D721Med (cell line): ENCODE measurements at regions not wholly inside any gene's neighbourhood (a gene's known extent, or its start where the extent isn't known, plus 50 kb on each side); places are given as distances from the start of the nearest gene placed in this dataset.

Source experiments
- DNase-seq: peaks from one replicate; pipeline ENCODE4 v3.0.0; 2011; ENCODE audit warnings: low spot score; ENCODE audit not compliant: insufficient read length
- FAIRE-seq: peaks from 2 replicates; lab custom pipeline; 2011; peaks lifted over from hg19 to GRCh38; lab: Jason Lieb, UNC
- CTCF ChIP-seq: IDR thresholded peaks from 2 replicates; pipeline ENCODE4 v1.5.1; 2012; ENCODE audit warnings: mild to moderate bottlenecking, control low read depth; ENCODE audit not compliant: insufficient read depth; ENCODE audit errors: missing control alignments

GRCh38 chr3:144142151-144142840 lies 170.7 kb downstream of the DIPK2A start:
- DNase-seq (no peak), FAIRE-seq (no peak)
- TF ChIP-seq CTCF: no peak

- FAIRE-seq (no peak), DNase-seq (no peak)
- TF ChIP-seq CTCF: no peak
Observed at GRCh38 chr3:144148356-144148755, 176.7 kb downstream of the DIPK2A start.

- DNase-seq (no peak), FAIRE-seq (no peak)
- no peak for TF ChIP-seq CTCF
Observed at GRCh38 chr3:144151983-144152382, 180.4 kb downstream of the DIPK2A start.

- TF ChIP-seq CTCF: no peak
- FAIRE-seq: no peak
- no peak for DNase-seq
Observed at GRCh38 chr3:144160627-144161026, 189.0 kb downstream of the DIPK2A start.

- no peak for DNase-seq
- TF ChIP-seq CTCF: no peak
- no peak for FAIRE-seq
Observed at GRCh38 chr3:144162042-144162441, 190.4 kb downstream of the DIPK2A start.

GRCh38 chr3:144164352-144164751 lies 192.7 kb downstream of the DIPK2A start:
- no peak for FAIRE-seq
- TF ChIP-seq CTCF: no peak
- no peak for DNase-seq

GRCh38 chr3:144165482-144165881 lies 193.9 kb downstream of the DIPK2A start:
- no peak for TF ChIP-seq CTCF
- DNase-seq (no peak), FAIRE-seq (no peak)
